ENCODE measurements at regions not wholly inside any gene's neighbourhood (a gene's known extent, or its start where the extent isn't known, plus 50 kb on each side); places are given as distances from the start of the nearest gene placed in this dataset.

DNA sequence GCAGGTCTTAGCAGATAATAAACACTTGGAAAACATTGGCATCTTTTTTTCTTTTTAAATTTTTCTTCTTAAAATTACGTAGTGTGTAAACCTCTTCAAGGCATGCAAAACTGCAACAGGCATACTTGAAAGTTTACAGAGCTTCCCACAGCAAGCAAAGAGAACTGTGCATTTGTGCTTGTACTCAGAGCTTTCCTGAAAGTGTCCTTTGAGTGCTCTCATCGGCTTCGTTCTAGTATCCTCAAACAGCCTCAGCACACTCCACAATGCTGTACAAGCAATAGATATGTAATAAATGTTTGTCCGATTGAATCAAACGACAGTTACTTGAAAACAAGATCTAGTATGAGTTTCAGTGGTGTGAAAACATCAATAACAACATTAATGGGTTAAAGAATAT is 227.5 kb downstream of the PAPSS1 start (continued):
- no peak for TF ChIP-seq USF1 (IDR thresholded peaks at IDR 0.05; ENCODE audit: borderline replicate concordance, extremely low read length, insufficient read depth, low read depth, low read length)
- no peak for TF ChIP-seq NR2C2 (IDR thresholded peaks at IDR 0.05; ENCODE audit: borderline replicate concordance, control insufficient read depth, insufficient read length, low read depth)
- no peak for TF ChIP-seq FOS (IDR thresholded peaks at IDR 0.05; ENCODE audit: borderline replicate concordance, extremely low read depth, insufficient read length)
- TF ChIP-seq NFXL1 (IDR thresholded peaks at IDR 0.05; ENCODE audit: borderline replicate concordance): no peak
- TF ChIP-seq KAT2A (conservative IDR thresholded peaks at IDR 0.05; ENCODE audit: control insufficient read depth, low read depth, low read length): no peak
- no peak for TF ChIP-seq ASH2L (IDR thresholded peaks at IDR 0.05; ENCODE audit: borderline replicate concordance, low read depth)
- TF ChIP-seq SUPT20H (IDR thresholded peaks at IDR 0.05; ENCODE audit: borderline replicate concordance, control insufficient read depth, low read depth, low read length): no peak
- TF ChIP-seq HDGF (IDR thresholded peaks at IDR 0.05): no peak
- no peak for TF ChIP-seq KLF5 (IDR thresholded peaks at IDR 0.05; ENCODE audit: partially characterized antibody)
- TF ChIP-seq YBX1 (IDR thresholded peaks at IDR 0.05): no peak

DNA sequence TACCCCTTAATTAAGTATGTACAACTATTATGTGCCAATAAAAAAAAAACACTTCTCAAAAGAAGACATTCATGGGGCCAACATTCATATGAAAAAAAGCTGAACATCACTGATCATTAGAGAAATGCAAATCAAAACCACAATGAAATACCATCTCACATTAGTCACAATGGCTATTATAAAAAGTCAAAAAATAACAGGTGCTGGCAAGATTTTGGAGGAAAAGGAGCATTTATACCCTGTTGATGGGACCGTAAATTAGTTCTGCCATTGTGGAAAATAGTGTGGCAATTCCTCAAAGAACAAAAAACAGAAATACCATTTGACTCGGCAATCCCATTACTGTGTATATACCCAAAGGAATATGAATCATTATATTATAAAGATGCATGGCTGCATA is 229.9 kb downstream of the PAPSS1 start:
- no peak overlapping the region for H3K4me2 ChIP-seq (ENCODE audit: control insufficient read depth, insufficient read depth)
- no peak overlapping the region for H3K27ac ChIP-seq (ENCODE audit: control insufficient read depth, insufficient read depth)
- no peak overlapping the region for H3K4me3 ChIP-seq
- H3K79me2 ChIP-seq (ENCODE audit: control insufficient read depth, insufficient read depth, low read length): no peaks in the 10 kb centered on the region
- H3K9me3 ChIP-seq (replicated peaks; ENCODE audit: control insufficient read depth, insufficient read depth, low read length): no peaks in the 10 kb centered on the region
- DNase-seq (ENCODE audit: low read depth, low spot score) (no peak), ATAC-seq (no peak), FAIRE-seq (no peak)
- no peaks in the 10 kb centered on the region for H3K27me3 ChIP-seq (replicated peaks in 1 of 2; ENCODE audit: control insufficient read depth in 2 of 2, insufficient read depth in 2 of 2, low read length in 1 of 2)
- no peak overlapping the region for H3K9ac ChIP-seq (ENCODE audit: control insufficient read depth, insufficient read depth, low read length)
- WGBS (ENCODE audit: insufficient coverage, insufficient replicate concordance, low lambda C conversion rate, missing lambda C conversion rate): 47% methylated on average over 2 of the region's 2 CpGs
- ChIA-PET CTCF (no interaction called here), SMC1A (ENCODE audit: uncharacterized antibody, unreplicated experiment) (no interaction called here), POLR2A (no interaction called here), RAD21 (ENCODE audit: unreplicated experiment) (no interaction called here)
- intact Hi-C loops (cut with micrococcal nuclease; ENCODE audit: unreplicated experiment): no loop called here
- no peaks in the 10 kb centered on the region for H3K36me3 ChIP-seq (ENCODE audit: control insufficient read depth in 2 of 2, insufficient read depth in 2 of 2, low read length in 1 of 2)
- TF ChIP-seq BCL11A (IDR thresholded peaks at IDR 0.05; ENCODE audit: low read depth, low read length) (no peak), CBFB (IDR thresholded peaks at IDR 0.05; ENCODE audit: low read depth) (no peak), RFX5 (IDR thresholded peaks at IDR 0.05; ENCODE audit: low read depth, low read length) (no peak), MTA3 (IDR thresholded peaks at IDR 0.05; ENCODE audit: borderline replicate concordance, low read length) (no peak), ATF7 (IDR thresholded peaks at IDR 0.05; ENCODE audit: low read depth) (no peak), SUZ12 (IDR thresholded peaks at IDR 0.05; ENCODE audit: unreplicated experiment) (no peak), TARDBP (IDR thresholded peaks at IDR 0.05; ENCODE audit: borderline replicate concordance) (no peak), JUNB (IDR thresholded peaks at IDR 0.05) (no peak), RELB (IDR thresholded peaks at IDR 0.05; ENCODE audit: low read depth) (no peak), KAT2A (conservative IDR thresholded peaks at IDR 0.05; ENCODE audit: control insufficient read depth, low read depth, low read length) (no peak)
- H4K20me1 ChIP-seq (ENCODE audit: control insufficient read depth, insufficient read depth): no peaks in the 10 kb centered on the region
- in situ Hi-C loops (cut with MboI): no loop called here
- H3K4me1 ChIP-seq (ENCODE audit: control insufficient read depth, insufficient read depth, low read length): no peaks in the 10 kb centered on the region
- BruUV-seq (replicated peaks): no TSS peak
- H2AFZ ChIP-seq (ENCODE audit: control insufficient read depth, low read depth, low read length): no peak overlapping the region
